Stimulated activated CD8-positive, alpha-beta memory T cell treated with anti-CD3 and anti-CD28 coated beads, Interleukin-2, amount 100 ng/mL, for 48 hours (primary cell): ENCODE measurements at regions not wholly inside any gene's neighbourhood (a gene's known extent, or its start where the extent isn't known, plus 50 kb on each side); places are given as distances from the start of the nearest gene placed in this dataset.
"Not testable (repeated sequence)": the region's sequence is repeated elsewhere in the genome, so short reads cannot be mapped to it uniquely, and the experiment has no call there.

Source experiments
- DNase-seq, 2 donors: peaks; one replicate each; pipeline ENCODE4 v3.0.0-alpha.2; 2020; ENCODE audit warnings: low read depth in 2 of 2

DNA sequence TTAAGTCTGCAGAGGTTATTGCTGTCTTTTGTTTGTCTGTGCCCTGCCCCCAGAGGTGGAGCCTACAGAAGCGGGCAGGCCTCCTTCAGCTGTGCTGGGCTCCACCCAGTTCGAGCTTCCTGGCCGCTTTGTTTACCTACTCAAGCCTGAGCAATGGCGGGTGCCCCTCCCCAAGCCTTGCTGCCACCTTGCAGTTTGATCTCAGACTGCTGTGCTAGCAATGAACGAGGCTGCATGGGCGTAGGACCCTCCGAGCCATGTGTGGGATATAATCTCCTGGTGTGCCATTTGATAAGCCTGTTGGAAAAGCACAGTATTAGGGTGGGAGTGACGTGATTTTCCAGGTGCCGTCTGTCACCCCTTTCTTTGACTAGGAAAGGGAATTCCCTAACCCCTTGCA, 720.6 kb downstream of the PCDH17 start:
- not testable (repeated sequence) for DNase-seq

DNA sequence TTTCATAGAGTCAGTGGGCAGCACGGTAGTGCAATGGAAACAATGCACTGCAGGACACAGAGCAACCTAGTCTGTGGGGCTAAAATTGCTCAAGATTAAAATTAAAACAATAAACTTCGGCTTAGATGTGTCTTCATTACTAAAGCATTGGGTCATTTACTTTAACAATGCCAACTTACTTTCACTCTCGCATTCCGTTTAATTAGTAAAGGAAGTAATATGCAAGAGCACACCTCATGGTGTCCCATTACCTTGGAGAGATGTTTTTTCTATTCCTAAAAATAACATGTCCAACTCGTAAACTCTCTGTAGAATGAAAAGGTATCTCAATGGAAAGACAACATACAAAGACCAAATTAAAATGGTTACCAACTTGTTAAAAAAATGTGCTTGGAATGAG, 738.4 kb downstream of the PCDH17 start:
- DNase-seq, result no peak

DNA sequence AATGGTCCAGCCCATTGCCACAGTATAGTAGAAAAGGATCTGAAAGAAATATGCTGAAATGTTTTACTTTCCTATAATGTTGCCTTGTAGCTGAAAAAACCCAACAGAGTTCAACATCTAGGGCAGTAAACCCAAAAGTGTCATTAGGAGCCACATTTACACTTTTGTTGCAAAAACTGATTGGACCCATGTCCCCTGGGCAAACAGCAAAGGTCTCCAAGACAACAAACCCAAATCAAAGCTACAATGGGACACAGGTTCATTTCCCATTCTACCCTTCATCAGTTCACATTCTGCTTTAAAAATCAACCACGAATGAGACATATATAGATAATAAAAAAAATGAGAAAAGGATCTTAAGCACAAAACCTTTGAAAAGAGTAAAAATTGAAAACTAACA, 744.8 kb downstream of the PCDH17 start:
- DNase-seq, result no peak

- no peak for DNase-seq
Observed at GRCh38 chr13:58376775-58377174, 745.2 kb downstream of the PCDH17 start.

DNA sequence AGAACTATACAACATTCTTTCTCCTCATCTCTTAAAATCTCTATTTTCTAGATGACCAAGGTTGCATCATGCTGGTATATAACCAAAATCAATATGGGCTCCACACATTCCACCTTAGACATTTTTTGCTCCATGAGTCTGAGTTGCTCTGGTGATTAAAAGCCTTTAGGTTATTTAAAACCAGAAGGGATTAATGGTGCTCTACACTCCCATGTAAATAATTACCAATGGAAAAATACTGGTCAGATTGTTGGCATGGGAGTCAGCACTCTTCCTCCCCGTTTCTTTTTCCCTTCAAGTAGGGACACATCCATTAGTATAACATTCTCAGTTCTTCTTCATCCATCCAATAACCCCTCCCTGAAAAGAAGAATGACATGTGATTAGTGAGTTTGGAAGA, 747.7 kb downstream of the PCDH17 start:
- no peak for DNase-seq

DNA sequence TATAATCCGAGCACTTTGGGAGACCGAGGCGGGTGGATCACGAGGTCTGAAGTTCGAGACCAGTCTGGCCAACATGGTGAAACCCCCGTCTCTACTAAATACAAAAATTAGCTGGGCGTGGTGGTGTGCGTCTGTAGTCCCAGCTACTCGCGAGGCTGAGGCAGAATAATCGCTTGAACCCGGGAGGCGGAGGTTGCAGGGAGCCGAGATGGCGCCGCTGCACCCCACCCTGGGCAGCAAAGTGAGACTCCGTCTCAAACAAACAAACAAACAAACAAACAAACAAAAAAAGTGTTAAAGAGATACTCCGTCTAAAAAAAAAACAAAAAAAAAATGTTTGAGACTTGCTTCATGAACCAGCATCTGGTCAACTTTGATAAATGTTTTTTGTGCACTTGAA, 753.8 kb downstream of the PCDH17 start:
- DNase-seq, result not testable (repeated sequence)

GRCh38 chr13:58397596-58398387, 766.2 kb downstream of the PCDH17 start:
- no peak for DNase-seq

GRCh38 chr13:58399263-58399662, 767.7 kb downstream of the PCDH17 start:
- no peak for DNase-seq

GRCh38 chr13:58406545-58406944, 775.0 kb downstream of the PCDH17 start:
- no peak for DNase-seq

GRCh38 chr13:58429917-58430316, 798.4 kb downstream of the PCDH17 start:
- no peak for DNase-seq

DNA sequence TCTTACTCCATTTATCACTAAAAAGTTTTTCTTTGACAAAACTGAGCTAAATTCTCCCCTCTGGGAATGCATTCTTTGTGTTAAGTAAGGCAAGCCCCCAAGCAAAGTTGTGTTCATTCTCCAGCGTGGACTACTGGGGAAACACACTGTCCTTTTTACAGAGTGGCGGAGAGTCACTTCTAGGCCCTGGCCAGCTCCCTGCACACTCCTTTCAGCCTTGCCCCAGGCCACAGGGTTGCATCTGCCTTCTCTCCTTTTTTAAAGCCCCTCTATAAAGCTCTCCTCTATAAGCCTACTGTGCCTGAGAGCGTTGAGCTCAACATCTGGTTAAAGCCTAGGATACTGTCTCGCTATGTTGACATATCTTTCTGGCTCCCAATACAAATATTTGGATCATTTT, 803.4 kb downstream of the PCDH17 start:
- DNase-seq, result no peak

GRCh38 chr13:58437427-58437826, 805.9 kb downstream of the PCDH17 start:
- no peak for DNase-seq

- DNase-seq, result no peak
Observed at GRCh38 chr13:58446979-58447378, 815.4 kb downstream of the PCDH17 start.

- no peak for DNase-seq
Observed at GRCh38 chr13:58452123-58452623, 820.6 kb downstream of the PCDH17 start.

DNA sequence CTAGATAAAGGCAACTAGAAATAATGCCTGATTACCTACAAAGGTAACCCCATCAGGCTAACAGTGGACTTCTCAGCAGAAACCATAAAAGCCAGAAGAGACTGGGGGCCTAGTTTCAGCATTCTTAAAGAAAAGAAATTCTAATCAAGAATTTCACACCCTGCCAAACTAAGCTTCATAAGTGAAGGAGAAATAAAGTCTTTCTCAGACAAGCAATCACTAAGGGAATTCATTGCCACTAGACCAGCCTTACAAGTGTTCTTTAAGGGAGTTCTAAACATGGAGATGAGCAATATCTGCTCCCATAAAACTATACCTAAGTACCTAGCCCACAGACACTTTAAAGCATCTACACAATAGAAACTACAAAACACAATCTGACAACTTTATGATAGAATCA, 823.5 kb downstream of the PCDH17 start:
- DNase-seq, result no peak

- DNase-seq, result no peak
Observed at GRCh38 chr13:58461217-58461616, 829.7 kb downstream of the PCDH17 start.

DNA sequence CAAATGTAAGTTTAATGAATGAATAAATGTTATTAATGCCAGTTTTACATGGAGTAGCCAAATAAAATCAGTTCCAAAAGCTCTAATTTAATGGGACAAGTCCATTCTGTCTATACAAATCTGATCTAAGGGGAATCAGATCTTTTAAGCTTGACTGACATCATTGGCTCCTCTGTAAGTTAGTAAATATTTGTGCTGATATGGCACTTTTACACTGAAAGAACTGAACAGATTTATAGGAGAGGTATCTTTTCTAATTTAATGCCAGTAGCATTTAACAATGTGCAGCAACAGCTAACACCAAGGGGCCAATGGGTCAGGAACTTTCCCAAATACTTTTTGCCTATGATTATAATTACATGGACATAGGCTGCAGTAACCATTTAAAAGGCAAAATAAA, 832.3 kb downstream of the PCDH17 start:
- no peak for DNase-seq

DNA sequence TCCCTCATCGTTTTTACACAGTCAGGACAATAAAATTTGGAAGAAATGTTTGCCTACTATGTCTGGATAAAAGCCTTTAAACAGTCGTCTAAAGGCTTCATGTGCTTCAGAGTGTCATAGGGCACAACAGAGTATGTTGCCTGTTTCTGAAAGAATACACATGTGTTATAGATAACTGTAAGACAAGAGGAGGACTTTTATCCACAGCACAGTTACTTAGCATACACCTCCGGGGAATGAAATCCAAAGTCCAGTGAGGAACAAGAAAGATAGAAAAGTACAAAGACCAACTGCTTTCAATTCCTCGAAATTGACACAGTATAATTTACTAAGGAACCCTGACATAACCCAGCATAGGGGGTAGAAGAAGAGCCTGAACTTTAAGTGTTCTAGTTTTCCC, 835.6 kb downstream of the PCDH17 start:
- DNase-seq, result no peak

DNA sequence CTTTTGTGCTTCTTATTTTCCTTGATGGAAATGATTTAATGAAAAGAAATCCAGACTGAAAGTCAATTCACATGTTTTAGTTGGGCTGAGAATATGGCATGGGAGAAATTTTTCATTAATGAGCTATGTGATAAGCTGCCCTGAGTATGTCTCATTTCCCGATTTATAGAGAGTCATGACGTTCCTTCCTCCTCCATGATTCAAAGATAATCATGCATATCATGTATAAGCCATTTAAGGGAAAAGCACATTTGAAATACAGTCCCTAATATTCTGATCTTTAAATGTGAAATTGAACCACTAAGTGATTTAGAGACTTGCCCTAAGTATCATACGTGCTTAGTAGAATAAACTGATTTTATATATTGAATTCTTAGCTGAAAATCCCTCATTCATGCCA, 840.9 kb downstream of the PCDH17 start:
- DNase-seq, result no peak

DNA sequence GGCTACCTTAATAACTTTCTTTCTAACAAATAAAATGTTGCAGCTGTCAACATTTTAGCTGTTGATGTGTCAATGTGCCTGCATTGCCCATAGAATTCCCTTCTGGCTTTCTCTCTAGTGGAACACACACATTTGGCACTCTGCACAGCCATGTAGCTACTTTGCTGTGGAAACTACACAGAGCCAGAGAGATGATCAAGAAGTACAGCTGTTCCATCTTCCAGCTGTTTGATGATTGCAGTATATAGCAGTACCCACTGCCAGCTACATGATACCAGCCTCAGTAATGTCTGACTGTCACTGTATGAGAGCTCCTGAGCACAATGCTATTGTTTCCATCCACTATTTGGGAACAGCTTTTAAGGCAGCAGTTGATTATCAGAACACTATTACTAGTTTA, 843.0 kb downstream of the PCDH17 start:
- DNase-seq, result no peak

DNA sequence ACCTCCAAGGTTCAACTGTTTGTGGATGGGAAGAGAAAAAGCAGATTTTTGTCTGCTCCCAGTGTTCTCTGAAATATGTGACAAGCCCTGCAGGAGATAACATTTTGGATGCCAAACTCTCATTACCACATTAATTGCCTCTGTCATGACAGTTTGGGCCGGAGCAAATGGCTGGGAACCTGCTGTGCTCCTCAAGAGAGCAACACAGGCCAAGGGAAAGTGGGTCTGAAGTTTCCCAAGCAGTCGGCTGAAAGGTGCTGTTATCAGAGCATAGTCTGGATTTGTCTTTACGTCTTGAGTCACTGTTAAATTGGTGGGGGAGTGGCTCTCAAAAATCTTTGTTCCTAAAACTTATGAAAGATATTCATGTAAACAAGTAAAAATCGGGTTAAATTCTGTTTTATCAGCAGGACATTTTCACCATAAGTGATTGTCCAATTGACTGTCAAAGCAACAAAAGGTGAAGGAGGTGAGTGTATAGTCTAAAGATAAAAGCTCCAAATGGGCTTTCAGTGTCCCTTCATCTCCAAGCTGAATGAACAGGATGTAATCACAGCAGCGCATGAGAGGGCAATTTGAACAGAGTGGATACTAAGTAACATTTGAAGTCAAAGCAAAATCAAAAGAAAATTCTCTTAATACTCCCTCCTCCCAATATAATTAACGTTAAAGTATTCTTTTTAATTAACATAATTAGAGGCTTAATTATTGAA, 844.8 kb downstream of the PCDH17 start:
- no peak for DNase-seq

GRCh38 chr13:58478858-58479257, 847.3 kb downstream of the PCDH17 start:
- no peak for DNase-seq

DNA sequence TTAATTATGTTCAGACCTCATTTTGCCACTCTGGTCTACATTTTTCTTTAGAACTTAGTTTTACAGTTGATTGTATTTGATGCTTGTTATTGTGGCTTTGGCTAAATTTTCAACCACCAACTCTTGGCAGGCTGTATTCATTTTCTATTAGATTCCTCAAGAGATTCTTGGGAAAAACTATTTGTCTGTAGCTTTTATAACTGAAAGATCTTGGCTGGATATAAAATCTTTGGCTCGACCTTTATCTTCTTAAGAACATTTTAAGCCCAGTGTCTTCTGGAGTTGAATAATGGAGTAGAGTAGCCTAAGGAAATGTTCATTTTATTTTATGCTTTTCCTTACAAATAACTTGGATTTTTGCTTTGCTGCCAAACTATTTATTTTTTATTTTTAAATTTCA, 848.5 kb downstream of the PCDH17 start:
- DNase-seq, result no peak
